ENCODE measurements at regions not wholly inside any gene's neighbourhood (a gene's known extent, or its start where the extent isn't known, plus 50 kb on each side); places are given as distances from the start of the nearest gene placed in this dataset.
"Not testable (repeated sequence)": the region's sequence is repeated elsewhere in the genome, so short reads cannot be mapped to it uniquely, and the experiment has no call there.

- H3K27ac ChIP-seq (ENCODE audit: low read depth, low read length); H3K4me1 ChIP-seq (ENCODE audit: insufficient read depth, low read length); H3K27me3 ChIP-seq (ENCODE audit: control insufficient read depth in 1 of 2, insufficient read depth in 2 of 2, low read length in 2 of 2); H3K9me3 ChIP-seq (ENCODE audit: low read length); H3K9ac ChIP-seq (ENCODE audit: low read length); H3K4me3 ChIP-seq (ENCODE audit: low read depth in 1 of 2, low read length in 2 of 2): not testable (repeated sequence)
- peaks cover 19% of the 10 kb centered on the region for H3K36me3 ChIP-seq (ENCODE audit: insufficient read depth, low read length)
Measured at GRCh38 chr5:1588071-1588694, 64.4 kb upstream of the LPCAT1 start.

GRCh38 chr5:1583081-1583875 lies 59.5 kb upstream of the LPCAT1 start:
- H3K36me3 ChIP-seq (ENCODE audit: insufficient read depth, low read length): peaks cover 17% of the 10 kb centered on the region
- not testable (repeated sequence) for H3K9ac ChIP-seq (ENCODE audit: low read length); H3K27me3 ChIP-seq (ENCODE audit: control insufficient read depth in 1 of 2, insufficient read depth in 2 of 2, low read length in 2 of 2); H3K4me1 ChIP-seq (ENCODE audit: insufficient read depth, low read length); H3K4me3 ChIP-seq (ENCODE audit: low read depth in 1 of 2, low read length in 2 of 2); H3K9me3 ChIP-seq (ENCODE audit: low read length); H3K27ac ChIP-seq (ENCODE audit: low read depth, low read length)

DNA sequence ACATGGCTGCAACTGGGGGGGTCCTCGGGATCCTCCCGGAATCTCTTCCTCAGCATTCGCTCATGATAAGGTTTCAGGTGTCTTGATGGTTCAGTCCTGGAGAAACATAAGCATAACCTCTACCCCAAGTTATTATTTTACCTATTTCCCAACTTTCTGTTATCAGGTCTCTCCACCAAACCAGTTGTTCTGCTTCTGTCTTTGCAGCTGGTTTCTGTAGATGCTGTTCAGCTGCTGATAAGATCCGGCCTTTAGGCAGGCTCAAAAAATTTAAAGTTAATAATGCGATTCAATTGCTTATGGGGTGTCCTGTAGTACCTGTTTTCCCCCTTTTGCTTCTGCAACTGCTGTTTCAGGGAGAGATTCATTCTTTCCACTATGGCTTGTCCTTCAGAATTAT lies 55.6 kb upstream of the LPCAT1 start:
- H3K27me3 ChIP-seq (ENCODE audit: control insufficient read depth in 1 of 2, insufficient read depth in 2 of 2, low read length in 2 of 2); H3K27ac ChIP-seq (ENCODE audit: low read depth, low read length); H3K4me1 ChIP-seq (ENCODE audit: insufficient read depth, low read length); H3K36me3 ChIP-seq (ENCODE audit: insufficient read depth, low read length); H3K9ac ChIP-seq (ENCODE audit: low read length); H3K4me3 ChIP-seq (ENCODE audit: low read depth in 1 of 2, low read length in 2 of 2); H3K9me3 ChIP-seq (ENCODE audit: low read length): not testable (repeated sequence)

- not testable (repeated sequence) for H3K4me3 ChIP-seq (ENCODE audit: low read depth in 1 of 2, low read length in 2 of 2); H3K9ac ChIP-seq (ENCODE audit: low read length); H3K27me3 ChIP-seq (ENCODE audit: control insufficient read depth in 1 of 2, insufficient read depth in 2 of 2, low read length in 2 of 2); H3K9me3 ChIP-seq (ENCODE audit: low read length); H3K4me1 ChIP-seq (ENCODE audit: insufficient read depth, low read length); H3K36me3 ChIP-seq (ENCODE audit: insufficient read depth, low read length); H3K27ac ChIP-seq (ENCODE audit: low read depth, low read length)
Measured at GRCh38 chr5:1576851-1577250, 53.1 kb upstream of the LPCAT1 start.

DNA sequence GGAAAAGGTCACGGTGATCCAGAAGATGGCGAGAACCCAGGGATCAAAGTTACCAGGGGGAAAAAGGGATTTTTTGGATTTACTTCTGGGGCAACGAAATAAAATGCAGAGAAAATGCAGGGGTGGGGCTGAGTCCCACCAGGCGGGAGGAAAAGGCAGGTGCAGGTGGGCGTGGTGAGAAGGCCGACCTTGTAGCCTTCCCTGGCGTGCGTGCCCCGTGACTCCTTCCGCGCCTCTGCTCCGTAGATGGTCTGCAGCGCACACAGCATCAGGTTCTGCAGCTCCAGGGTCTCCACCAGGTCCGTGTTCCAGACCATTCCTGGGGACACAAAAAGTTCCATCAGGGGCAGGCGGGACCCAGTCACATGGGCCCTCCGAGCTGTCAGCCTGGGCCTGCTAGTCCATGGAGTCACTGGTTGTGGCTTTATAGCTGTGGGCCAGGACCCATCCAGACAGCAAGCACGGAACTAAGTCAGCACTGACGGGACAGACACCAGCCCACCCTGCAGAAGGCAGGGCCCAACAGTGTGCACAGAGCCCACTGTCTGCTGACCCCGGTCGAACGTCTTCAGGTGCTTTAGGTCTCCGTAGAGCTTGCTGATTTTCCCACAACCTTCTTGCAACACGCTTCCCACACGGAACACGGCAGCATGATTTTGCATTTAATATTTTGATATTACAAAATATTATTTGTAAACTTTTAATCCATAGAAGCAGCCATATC lies 52.4 kb upstream of the LPCAT1 start:
- not testable (repeated sequence) for H3K9ac ChIP-seq (ENCODE audit: low read length); H3K27ac ChIP-seq (ENCODE audit: low read depth, low read length); H3K9me3 ChIP-seq (ENCODE audit: low read length); H3K4me1 ChIP-seq (ENCODE audit: insufficient read depth, low read length); H3K36me3 ChIP-seq (ENCODE audit: insufficient read depth, low read length); H3K4me3 ChIP-seq (ENCODE audit: low read depth in 1 of 2, low read length in 2 of 2); H3K27me3 ChIP-seq (ENCODE audit: control insufficient read depth in 1 of 2, insufficient read depth in 2 of 2, low read length in 2 of 2)

GRCh38 chr5:1575491-1575890 lies 51.7 kb upstream of the LPCAT1 start:
- H3K9ac ChIP-seq (ENCODE audit: low read length); H3K27ac ChIP-seq (ENCODE audit: low read depth, low read length); H3K36me3 ChIP-seq (ENCODE audit: insufficient read depth, low read length); H3K27me3 ChIP-seq (ENCODE audit: control insufficient read depth in 1 of 2, insufficient read depth in 2 of 2, low read length in 2 of 2); H3K4me1 ChIP-seq (ENCODE audit: insufficient read depth, low read length); H3K4me3 ChIP-seq (ENCODE audit: low read depth in 1 of 2, low read length in 2 of 2); H3K9me3 ChIP-seq (ENCODE audit: low read length): not testable (repeated sequence)

- H3K4me3 ChIP-seq (ENCODE audit: low read depth in 1 of 2, low read length in 2 of 2); H3K9me3 ChIP-seq (ENCODE audit: low read length); H3K4me1 ChIP-seq (ENCODE audit: insufficient read depth, low read length); H3K9ac ChIP-seq (ENCODE audit: low read length); H3K27ac ChIP-seq (ENCODE audit: low read depth, low read length); H3K27me3 ChIP-seq (ENCODE audit: control insufficient read depth in 1 of 2, insufficient read depth in 2 of 2, low read length in 2 of 2); H3K36me3 ChIP-seq (ENCODE audit: insufficient read depth, low read length): not testable (repeated sequence)
Measured at GRCh38 chr5:1574023-1574318, 50.2 kb upstream of the LPCAT1 start.

- H3K27ac ChIP-seq (ENCODE audit: low read depth, low read length); H3K27me3 ChIP-seq (ENCODE audit: control insufficient read depth in 1 of 2, insufficient read depth in 2 of 2, low read length in 2 of 2); H3K36me3 ChIP-seq (ENCODE audit: insufficient read depth, low read length): not testable (repeated sequence)
Measured at GRCh38 chr5:1573217-1574022, 49.7 kb upstream of the LPCAT1 start.

More at GRCh38 chr5:1573217-1574022, 49.7 kb upstream of the LPCAT1 start:
- H3K9ac ChIP-seq (ENCODE audit: low read length); H3K4me3 ChIP-seq (ENCODE audit: low read depth in 1 of 2, low read length in 2 of 2); H3K9me3 ChIP-seq (ENCODE audit: low read length); H3K4me1 ChIP-seq (ENCODE audit: insufficient read depth, low read length): not testable (repeated sequence)
